GM21447 (cell line): ENCODE measurements at regions not wholly inside any gene's neighbourhood (a gene's known extent, or its start where the extent isn't known, plus 50 kb on each side); places are given as distances from the start of the nearest gene placed in this dataset.

Source experiments
- ATAC-seq: cut with Tn5 transposase; IDR thresholded peaks from one replicate; pipeline ENCODE4 v1.9.1; 2021; ENCODE audit not compliant: unreplicated experiment

GRCh38 chr22:25365491-25366261 is 146.2 kb downstream of the CRYBB2 start:
- no peak for ATAC-seq

- no peak for ATAC-seq
These were observed 147.0 kb downstream of the CRYBB2 start for GRCh38 chr22:25366408-25366807.

- no peak for ATAC-seq
These were observed 147.5 kb downstream of the CRYBB2 start for GRCh38 chr22:25366876-25367466.

- no peak for ATAC-seq
These were observed 148.3 kb downstream of the CRYBB2 start for GRCh38 chr22:25367756-25368155.

GRCh38 chr22:25368271-25368670 is 148.8 kb downstream of the CRYBB2 start:
- no peak for ATAC-seq

GRCh38 chr22:25369041-25369440 is 149.6 kb downstream of the CRYBB2 start:
- ATAC-seq, result no peak

GRCh38 chr22:25370322-25370721 is 150.9 kb downstream of the CRYBB2 start:
- ATAC-seq, result no peak

GRCh38 chr22:25372000-25372595 is 152.7 kb downstream of the CRYBB2 start:
- no peak for ATAC-seq

- ATAC-seq, result no peak
These were observed 154.5 kb downstream of the CRYBB2 start for GRCh38 chr22:25373961-25374360.

GRCh38 chr22:25374869-25375268 is 155.4 kb downstream of the CRYBB2 start:
- no peak for ATAC-seq

- ATAC-seq, result no peak
These were observed 156.2 kb downstream of the CRYBB2 start for GRCh38 chr22:25375683-25376082.

- ATAC-seq, result no peak
These were observed 158.3 kb downstream of the CRYBB2 start for GRCh38 chr22:25377699-25378098.

- ATAC-seq, result no peak
These were observed 160.8 kb downstream of the CRYBB2 start for GRCh38 chr22:25380122-25380747.

GRCh38 chr22:25382762-25383161 is 163.3 kb downstream of the CRYBB2 start:
- no peak for ATAC-seq

- ATAC-seq, result no peak
These were observed 163.9 kb downstream of the CRYBB2 start for GRCh38 chr22:25383278-25383820.

GRCh38 chr22:25383892-25384291 is 164.5 kb downstream of the CRYBB2 start:
- ATAC-seq, result no peak

- ATAC-seq, result no peak
These were observed 167.1 kb downstream of the CRYBB2 start for GRCh38 chr22:25386538-25386884.

GRCh38 chr22:25388415-25388814 is 169.0 kb downstream of the CRYBB2 start:
- no peak for ATAC-seq

- ATAC-seq, result no peak
These were observed 169.6 kb downstream of the CRYBB2 start for GRCh38 chr22:25388866-25389540.

- ATAC-seq, result no peak
These were observed 170.1 kb downstream of the CRYBB2 start for GRCh38 chr22:25389541-25389919.
